Activated CD4-positive, alpha-beta T cell treated with anti-CD3 and anti-CD28 coated beads, Interleukin-2, Interleukin-6, amounts not matched to agents 100 ng/mL and 50 ng/mL, durations not matched to agents 16 hours and 8 hours (primary cell): ENCODE measurements at regions not wholly inside any gene's neighbourhood (a gene's known extent, or its start where the extent isn't known, plus 50 kb on each side); places are given as distances from the start of the nearest gene placed in this dataset.
"Not testable (repeated sequence)": the region's sequence is repeated elsewhere in the genome, so short reads cannot be mapped to it uniquely, and the experiment has no call there.

Source experiments
- DNase-seq: peaks from one replicate; pipeline ENCODE4 v3.0.0-alpha.2; 2020

DNA sequence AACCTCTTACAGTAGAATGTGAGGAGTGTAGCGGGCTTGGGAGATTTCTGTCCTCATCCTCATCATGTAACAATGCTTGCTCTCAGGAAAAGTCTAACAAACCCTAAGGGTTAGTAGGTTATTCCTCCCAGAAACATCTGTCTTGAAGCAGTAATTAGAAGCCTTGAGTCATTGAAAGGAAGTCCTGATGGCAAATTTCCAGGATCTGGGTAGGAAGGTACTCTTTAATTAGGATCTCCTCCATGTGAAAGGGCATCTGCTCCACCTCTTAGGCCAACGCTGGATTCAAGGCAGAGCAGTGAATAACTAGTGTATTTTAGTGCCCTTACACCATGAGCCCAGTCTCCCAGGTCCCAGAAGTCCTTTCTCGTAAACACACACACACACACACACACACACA is 106.6 kb upstream of the BARHL2 start:
- no peak for DNase-seq

DNA sequence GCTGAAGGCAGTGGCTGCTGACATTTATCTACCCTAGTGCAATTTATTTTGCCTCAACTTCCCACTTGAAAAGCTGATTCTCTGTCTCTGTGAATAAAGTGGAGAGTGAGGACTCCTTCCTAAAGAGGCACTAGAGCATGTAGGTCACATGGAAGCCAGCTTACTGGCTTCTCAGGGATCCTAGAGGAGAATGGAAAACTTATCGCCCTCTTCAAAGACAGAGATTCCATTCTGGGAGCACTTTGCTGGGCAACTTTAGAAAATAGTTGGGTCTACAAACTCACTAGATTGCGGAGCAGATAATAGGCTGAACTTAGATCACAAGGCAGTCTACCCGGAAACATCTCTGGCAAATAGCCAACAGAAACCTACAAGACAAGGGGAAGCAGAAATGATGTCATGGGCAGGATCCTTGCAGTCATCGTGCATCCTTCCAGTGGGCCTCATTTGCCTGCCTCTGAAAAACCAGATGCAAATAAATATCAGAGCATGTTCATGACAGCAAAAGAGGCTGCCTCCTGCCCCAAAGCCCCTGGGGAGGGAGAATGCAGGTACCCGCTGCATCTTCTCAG is 104.8 kb upstream of the BARHL2 start:
- DNase-seq, result no peak

DNA sequence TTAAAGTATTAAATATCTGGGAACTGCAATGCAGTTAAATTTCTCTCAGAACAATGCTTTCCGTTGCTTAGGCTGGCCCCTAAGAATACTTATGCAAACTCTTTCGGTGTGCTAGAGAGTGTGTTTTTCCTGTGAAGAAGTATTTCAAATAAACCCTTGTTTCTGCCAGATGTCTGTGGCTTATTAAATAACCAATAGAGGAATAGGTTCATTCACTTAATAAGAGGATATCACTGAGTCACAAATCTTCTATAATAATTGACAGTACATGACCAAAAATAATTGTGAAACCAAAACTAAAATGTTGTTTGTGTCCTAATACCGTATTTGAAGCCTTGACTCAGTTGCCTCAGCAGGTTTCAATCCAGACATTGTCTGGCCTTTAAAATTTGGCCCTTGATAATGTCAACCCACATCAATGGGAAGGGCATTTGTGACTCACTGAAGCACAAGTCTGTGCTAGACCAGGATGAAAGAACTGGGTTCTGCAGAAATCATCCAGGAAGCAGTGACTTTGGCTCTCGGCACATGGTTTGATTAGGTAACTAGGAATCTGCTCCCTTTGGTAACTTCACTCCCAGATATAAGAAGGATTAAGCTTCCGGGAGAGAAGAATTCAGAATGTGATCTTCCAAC is 104.2 kb upstream of the BARHL2 start:
- DNase-seq, result no peak

DNA sequence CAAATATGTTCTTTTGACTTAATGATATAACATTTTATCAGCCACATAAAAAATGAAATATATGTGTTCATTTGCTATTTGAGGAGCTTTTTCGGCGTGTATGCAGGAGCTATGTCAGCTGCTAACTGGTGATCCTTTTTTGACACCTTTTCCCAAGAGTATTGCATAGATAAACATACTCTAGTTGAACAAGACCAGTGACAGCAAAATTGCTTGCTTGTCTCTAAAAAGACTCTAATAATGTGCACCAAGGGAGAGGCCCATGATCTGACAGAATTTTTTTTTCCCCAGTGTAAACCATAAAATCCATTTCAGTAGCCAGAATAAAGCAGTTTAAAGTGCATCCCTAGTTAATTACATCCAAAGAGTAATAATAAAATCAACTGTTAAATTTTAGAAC is 103.6 kb upstream of the BARHL2 start:
- DNase-seq, result no peak

DNA sequence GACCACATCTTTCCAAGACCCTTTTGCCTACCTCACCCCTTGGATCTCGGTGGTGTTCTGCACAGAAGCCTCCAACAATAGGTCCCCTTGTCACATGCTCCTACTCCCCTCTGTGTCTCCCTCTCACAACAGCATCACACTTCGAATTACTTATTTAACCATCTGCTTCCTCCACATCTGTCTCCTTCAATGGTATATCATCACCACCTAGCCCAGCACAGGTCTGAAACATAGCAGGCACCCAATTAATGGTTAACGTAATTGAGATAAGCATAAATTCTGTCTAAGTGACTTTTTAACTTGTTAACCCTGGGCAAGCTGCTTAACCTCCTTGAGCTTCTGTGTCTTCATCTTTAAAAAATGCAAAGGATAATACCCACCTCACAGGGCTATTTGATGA is 100.3 kb upstream of the BARHL2 start:
- DNase-seq, result no peak

DNA sequence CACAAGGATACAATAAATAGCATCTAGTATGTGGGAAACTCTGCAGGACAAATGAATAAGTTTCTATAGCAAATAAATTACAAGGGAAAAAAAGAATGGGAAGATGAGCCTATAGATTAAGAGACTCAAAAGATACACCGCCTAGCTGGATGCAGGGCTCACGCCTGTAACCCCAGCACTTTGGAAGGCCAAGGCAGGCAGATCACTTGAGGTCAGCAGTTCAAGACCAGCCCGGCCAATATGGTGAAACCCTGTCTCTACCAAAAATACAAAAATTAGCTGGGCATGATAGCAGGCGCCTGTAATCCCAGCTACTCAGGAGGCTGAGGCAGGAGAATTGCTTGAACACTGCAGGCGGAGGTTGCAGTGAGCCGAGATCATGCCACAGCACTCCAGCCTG is 95.1 kb upstream of the BARHL2 start:
- not testable (repeated sequence) for DNase-seq

DNA sequence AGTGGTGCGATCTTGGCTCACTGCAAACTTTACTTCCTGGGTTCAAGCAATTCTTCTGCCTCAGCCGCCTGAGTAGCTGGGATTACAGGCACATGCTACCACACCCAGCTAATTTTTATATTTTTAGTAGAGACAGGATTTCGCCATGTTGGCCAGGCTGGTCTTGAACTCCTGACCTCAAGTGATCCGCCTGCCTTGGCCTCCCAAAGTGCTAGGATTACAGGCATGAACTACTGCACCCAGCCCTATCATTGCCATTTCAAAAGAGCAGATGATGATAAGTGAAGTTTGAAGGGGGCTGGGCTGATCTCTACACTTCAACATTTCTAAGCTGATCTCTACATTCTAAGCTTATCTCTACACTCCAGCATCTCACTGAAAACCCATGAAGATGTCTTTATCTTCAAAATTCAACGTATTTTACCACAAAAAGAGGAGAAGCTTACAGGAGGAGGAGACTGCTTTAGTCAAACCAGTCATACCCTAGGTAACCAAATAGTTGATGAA is 94.4 kb upstream of the BARHL2 start:
- not testable (repeated sequence) for DNase-seq

DNA sequence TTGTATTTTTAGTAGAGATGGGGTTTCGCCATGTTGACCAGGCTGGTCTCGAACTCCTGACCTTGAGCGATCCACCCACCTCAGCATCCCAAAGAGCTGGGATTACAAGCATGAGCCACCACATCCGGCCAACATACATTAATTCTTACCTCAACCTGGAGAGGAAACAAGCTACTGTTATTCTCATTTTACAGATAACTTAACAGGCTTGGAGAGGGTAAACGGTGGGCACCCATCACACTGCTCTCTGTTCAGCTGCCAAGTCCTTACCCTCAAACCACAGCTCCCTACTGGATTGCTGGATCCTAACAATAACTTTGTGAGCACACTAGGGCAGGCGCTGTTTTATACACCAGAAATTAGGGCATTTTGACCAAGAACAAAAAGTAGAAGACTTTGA is 93.6 kb upstream of the BARHL2 start:
- no peak for DNase-seq

DNA sequence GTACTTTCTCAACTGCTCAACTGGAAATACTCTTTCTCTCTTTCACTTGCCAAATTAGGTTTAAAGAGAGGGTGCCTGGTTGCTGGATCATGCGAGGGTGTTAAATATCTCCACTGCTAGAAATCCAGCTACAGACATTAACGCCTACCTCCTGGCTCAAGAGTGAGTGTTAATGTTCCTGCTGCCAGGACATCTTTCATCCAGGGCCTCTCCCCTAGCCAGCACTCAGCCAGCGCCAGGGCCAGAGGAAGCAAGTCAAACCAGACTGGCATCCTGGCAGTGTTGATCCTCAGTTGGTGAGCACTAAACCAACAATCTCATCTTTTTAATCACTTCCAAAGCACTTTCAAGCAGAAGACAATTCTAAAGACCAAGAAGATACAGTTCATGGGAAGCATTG is 92.9 kb upstream of the BARHL2 start:
- DNase-seq, result no peak

DNA sequence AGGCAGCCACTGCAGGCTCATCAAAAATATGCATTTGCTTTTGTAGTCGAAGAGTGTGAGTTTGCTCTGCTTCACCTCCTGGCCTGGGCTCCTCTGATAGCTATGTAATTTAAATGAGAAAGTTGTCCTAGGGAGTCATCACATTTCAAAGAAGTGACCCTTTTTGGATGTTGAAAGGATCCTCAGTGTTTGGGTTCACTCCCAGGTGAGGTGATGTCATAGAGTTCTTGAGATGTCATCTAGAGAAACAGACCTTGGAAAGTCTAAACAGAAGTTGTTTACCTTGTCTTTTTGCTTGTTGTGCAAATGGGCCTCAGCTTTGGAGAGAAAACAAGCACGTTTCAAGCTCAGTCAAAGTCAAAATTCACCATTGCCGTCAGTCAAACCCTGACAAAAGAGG is 92.0 kb upstream of the BARHL2 start:
- no peak for DNase-seq

DNA sequence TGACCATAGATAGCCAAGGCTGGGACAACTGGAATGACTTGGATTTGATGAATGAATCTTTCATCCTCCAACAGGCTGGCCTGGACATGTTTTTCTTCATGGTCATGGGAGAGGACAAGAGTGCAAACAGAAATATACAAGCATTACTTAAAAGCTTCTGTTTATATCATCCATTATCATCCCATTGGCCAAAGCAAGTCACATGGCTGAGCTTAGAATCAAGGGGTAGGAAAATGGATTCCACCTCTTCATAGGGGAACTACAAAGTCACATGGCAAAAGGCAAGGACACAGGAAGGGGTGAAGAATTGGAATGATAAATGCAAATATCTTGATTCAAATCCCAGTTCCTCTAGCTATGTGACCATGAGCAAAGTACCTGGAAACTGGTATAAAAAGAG is 90.2 kb upstream of the BARHL2 start:
- no peak for DNase-seq

DNA sequence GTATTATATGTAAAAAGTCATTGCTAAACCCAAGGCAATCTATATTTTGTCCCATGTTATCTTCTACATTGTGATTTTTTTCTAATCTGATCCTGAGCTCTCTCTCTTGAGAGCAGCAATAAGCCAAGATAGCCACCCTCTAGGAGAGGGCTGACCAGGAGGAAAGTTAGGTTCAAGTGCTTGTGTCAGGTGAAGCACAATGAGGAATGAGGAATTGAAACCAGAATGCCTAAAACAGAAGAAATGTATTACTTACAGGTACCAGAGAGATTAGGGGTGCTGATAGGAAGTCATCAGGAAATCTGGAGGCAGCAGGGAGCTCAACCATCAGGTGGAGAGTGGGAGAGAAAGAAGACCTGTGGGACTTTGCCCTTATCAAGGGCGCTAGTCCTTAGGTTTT is 85.5 kb upstream of the BARHL2 start:
- DNase-seq, result no peak

DNA sequence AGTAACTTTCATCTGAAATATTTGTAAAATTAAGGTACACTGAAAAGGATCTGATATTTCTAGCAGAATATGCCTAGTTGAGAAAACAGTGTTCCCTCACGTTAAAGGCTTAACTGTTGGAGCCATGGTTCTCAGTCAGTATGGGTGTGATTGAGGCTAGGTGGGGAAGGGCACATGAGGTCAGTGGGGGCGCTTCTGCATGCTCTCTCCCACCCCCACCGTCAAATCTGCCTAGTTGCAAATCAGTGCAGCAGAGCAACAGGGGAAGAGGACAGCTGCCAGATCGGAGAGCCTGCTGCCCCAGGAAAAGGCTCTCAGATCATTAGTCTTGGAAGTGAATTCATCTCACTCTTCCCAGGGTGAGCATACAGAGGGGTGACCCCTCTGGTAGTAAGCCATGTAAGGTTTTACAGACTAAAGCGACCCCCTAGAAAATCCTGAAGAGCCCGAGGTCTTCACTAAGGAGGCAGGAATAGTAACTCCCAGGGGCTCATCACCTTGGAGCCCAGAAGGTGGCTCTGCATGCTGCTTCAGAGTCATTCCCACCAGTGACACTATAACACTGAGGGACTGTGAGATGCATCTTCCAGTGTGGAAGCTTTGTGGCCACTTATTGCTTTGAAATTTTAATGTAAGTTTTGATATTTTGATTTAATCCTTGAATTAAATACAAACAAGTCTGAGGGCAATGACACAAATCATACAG is 83.1 kb upstream of the BARHL2 start:
- no peak for DNase-seq

DNA sequence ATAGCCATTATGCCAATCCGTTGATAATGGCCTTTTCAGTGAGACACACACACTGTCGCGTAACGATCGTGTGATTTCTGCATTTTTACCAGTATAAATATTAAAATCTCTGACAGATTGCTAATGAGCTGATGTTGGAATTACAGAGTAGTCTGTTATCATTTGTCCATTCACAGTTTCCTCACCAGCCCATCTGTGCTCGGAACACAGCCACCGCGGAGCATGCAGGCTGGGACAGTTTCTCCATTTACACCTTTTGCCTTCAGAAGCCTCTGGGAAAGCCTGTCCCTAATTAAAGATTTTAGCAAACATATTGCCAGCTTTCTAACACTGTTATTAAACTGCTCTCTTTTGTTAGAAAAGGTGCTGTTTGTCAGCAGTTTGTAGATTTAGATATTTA is 82.2 kb upstream of the BARHL2 start:
- DNase-seq, result no peak

DNA sequence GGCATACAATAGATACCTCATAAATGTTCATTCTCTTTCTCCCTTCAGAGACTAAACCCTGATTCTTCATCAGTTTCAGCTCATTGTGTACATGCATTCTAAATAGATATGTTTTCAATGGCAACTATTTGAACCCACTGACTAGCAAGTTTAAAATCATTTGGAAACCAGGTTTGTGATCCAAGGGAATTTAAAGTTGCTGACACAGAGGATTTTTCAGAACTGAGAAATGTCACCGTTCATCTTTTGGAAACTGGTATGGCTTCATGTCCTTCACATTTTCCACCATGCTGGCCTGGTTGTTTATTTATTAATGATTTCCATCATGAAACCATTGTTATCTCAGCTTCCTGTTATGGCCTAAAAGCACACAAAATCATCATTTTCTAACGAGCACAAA is 81.8 kb upstream of the BARHL2 start:
- DNase-seq, result no peak

DNA sequence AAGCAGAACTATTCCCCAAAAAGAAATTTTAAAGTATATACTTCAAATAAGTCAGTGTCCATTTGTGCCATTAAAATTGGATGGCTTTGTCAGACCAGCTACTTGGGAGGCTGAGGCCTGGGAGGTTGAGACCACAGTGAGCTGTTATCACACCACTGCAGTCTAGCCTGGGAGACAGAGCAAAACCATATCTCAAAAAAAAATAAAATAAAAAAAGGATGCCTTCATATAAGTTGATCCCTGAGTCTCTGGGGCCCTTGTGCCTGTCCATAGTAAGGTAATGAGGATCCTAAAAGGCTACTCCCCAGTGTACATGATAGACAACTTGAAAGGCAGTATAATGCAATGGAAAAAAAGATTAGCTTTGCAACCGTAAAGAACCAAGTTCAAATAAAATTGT is 81.2 kb upstream of the BARHL2 start:
- no peak for DNase-seq

DNA sequence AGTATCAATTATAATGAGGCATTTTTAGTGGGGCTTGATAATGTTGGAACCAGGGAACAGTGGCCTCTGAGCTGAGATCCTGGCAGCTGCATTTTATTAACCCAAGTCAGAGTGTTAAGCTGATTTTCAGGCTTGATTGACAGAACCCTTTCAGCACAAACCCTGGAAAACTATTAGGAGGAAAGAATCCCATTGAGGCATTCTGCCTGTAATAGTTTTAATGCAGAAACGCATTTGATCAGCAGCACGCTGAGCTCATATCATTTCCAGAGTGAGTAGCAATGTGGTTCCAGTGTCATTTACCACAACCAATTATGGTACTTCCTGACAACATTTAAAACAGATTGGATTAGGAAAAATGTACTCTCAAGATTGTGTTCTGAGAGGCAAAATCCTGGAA is 78.3 kb upstream of the BARHL2 start:
- DNase-seq, result no peak

DNA sequence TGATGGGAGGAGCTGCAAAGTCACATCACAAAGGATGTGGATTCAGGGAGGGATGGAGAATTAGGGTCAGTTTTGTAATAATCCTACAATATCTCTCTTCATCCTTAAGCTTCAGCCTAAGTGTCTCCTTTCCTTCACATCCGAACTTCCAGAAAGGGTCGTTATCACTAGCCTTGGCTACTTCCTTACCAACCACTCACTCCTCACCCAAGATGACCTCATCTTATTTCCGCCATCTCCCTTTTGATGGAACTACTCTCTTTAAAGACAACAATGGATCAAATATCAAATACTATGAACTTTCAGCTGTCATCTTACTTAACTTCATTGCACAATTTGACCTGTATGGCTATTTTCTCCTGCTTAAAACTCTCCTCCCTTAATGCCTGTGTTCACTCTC is 69.6 kb upstream of the BARHL2 start:
- no peak for DNase-seq

DNA sequence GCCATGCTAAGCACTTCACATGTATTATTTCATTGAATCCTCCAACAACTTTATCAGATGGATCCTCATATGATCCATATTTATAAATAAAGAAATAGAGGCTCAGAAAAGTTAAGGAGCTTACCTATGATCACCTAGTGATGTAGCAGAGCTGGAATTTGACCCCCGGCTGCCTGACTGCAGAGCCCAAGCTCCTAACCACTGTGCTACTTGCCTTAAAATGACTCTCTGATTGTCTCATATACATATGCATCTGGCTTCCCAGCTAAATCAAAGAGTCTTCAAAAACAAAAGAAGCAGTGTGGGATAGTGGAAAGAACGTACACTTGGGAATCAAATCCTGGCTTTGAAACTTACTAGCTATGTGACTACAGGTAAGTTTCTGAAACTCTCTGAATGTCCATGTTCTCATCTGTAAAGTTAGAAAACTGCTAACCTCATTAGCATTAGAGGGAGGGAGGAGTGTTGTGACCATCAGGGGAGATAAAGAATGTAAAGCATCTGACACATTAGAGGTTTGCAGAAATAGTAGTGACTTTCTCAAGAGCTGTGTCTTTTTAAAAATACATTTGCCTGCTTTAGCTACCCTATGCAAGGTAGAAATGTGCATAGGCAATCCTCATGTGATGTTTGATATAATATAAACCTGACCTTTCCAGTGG is 67.2 kb upstream of the BARHL2 start:
- no peak for DNase-seq

DNA sequence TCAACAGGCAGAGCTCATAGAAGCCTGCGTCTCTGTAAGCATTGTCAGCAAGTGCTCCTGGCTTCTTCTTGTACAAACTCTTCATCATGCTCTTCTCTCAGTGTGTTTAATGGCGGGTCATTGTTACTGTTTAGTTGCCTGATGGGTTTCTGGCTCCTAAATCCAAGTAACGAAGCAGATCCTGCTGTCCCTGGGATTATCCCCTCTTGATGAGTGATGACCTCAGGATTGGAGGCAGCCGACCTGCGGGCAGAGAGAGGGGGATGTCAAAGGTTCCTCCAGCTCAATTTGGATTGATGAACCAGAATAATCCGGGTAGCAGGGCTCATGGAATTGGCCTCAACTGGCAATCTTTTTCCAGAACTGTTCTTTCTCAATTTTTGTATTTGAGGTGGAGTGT is 66.1 kb upstream of the BARHL2 start:
- no peak for DNase-seq

DNA sequence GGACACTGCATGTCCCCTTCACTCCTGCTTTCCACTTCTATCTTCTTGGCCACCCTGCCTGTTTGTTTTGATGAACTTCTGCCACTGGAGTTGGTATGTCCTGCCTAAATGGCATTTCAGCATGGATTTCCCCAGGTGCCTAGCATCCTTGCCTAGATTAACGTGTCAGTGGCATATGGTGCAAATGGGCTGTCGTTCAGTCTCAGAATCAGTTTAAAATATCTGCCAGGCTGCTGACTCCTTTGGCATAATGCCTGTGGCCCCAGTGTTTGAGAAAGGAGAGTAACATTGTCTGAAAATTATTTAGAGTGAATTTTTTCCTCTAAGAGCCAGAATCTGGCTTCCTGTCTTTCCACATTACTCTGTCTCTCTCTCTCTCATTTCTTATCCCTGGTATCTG is 64.9 kb upstream of the BARHL2 start:
- DNase-seq, result no peak

DNA sequence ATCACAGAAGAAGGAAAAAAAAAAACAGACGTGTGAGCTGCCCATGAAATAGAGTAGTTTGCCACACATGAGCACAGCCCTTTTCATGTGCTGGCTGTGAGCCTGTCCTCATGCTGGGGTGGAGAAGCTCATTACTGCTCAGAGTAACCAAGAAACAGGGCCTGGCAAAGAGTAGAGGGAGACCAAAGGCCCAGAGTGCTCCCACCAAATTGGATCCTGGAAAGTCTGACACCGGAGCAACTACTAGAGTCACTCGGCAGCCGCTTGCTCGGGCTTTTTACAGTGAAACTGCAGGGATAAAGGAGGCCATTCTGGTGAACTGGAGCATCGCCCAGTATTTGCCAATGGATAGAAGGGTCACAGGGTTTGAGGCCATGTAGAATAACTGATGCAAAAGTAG is 64.4 kb upstream of the BARHL2 start:
- no peak for DNase-seq

DNA sequence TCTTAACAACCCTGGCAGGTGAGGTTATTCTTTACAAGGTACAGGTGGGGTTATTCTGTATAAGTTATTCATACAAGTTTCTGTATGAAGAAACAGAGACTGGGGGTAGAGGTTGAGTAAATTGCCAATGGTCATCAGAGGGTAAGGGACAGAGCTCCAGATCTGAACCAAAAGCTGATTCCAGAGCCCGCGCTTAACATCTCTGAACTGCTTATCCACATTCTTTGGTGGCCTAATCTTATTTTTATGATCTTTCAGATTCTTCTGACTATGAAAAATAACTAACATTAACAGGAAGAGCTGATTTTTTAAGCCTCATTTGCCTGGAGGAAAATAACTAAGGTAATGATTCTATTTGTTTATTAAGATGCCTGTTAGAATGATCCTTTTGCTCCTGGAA is 63.9 kb upstream of the BARHL2 start:
- no peak for DNase-seq

DNA sequence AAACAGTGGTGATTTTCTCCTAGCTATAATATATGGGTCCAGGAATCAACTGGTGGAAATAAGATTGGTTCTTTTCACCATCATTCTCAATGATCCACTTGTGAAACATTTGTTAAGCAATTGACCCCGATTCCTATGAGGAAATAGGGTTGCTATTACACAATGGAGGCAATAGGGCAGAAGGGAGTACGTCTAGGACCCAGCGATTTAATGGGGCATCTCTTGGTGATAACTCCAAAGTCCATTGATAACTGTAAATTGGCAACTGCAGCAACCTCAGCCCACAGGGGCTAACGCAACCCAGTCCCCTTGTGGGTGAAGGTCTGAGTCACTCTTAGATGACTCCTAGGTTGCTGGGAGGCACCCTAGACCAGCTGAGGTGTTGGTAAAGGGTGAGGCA is 62.5 kb upstream of the BARHL2 start:
- DNase-seq, result no peak
